Liver (tissue), 7 donors: ENCODE measurements at regions not wholly inside any gene's neighbourhood (a gene's known extent, or its start where the extent isn't known, plus 50 kb on each side); places are given as distances from the start of the nearest gene placed in this dataset.

Experiments
- DNase-seq: peaks from one replicate; pipeline ENCODE4 v3.0.0-alpha.2; 2017; ENCODE audit warnings: low spot score
- H3K27ac ChIP-seq, 2 donors: one replicate each; pipeline ENCODE4 v1.7.0; 2013; ENCODE audit warnings: inconsistent platforms in 2 of 2, low read length in 2 of 2, control low read depth in 1 of 2, low read depth in 1 of 2, mild to moderate bottlenecking in 1 of 2
- H3K27me3 ChIP-seq, 4 donors: one replicate each; pipeline versions ENCODE4 v1.6.1 to v1.7.0; 2013; ENCODE audit warnings: low read length in 3 of 4, inconsistent platforms in 1 of 4, mild to moderate bottlenecking in 1 of 4, moderate library complexity in 1 of 4; ENCODE audit not compliant: control insufficient read depth in 4 of 4, insufficient read depth in 4 of 4
- H3K36me3 ChIP-seq, 4 donors: one replicate each; pipeline versions ENCODE4 v1.6.1 to v1.7.0; 2013; ENCODE audit warnings: low read length in 3 of 4, mild to moderate bottlenecking in 3 of 4, low read depth in 1 of 4, moderate library complexity in 1 of 4; ENCODE audit not compliant: control insufficient read depth in 4 of 4, insufficient read depth in 3 of 4
- H3K4me1 ChIP-seq, 4 donors: one replicate each; pipeline versions ENCODE4 v1.6.1 to v1.7.0; 2013; ENCODE audit warnings: low read length in 3 of 4, mild to moderate bottlenecking in 3 of 4, moderate library complexity in 1 of 4; ENCODE audit not compliant: control insufficient read depth in 4 of 4, insufficient read depth in 4 of 4
- H3K4me3 ChIP-seq, 3 donors: one replicate each; pipeline versions ENCODE4 v1.6.1 to v1.7.0; 2013; ENCODE audit warnings: low read length in 3 of 3, control low read depth in 1 of 3, low read depth in 1 of 3, mild to moderate bottlenecking in 1 of 3
- H3K9ac ChIP-seq, 2 donors: one replicate each; pipeline ENCODE4 v1.7.0; 2013; ENCODE audit warnings: low read length in 2 of 2, mild to moderate bottlenecking in 2 of 2, moderate library complexity in 2 of 2, control low read depth in 1 of 2, low read depth in 1 of 2
- H3K9me3 ChIP-seq, 4 donors: one replicate each; pipeline versions ENCODE4 v1.6.1 to v1.7.0; 2013; ENCODE audit warnings: low read length in 3 of 4; ENCODE audit not compliant: control insufficient read depth in 4 of 4
- EGR1 ChIP-seq, 2 donors: IDR thresholded peaks; 2 replicates each; pipeline ENCODE4 v1.6.1; 2016 to 2018; ENCODE audit warnings: antibody characterized with exemption in 2 of 2, low read depth in 2 of 2
- FOXA1 ChIP-seq: IDR thresholded peaks from 2 replicates; pipeline ENCODE4 v1.6.1; 2016; ENCODE audit warnings: antibody characterized with exemption
- FOXA2 ChIP-seq: IDR thresholded peaks from 2 replicates; pipeline ENCODE4 v1.6.1; 2016; ENCODE audit warnings: antibody characterized with exemption
- GABPA ChIP-seq, 2 donors: IDR thresholded peaks in 1 of 2; conservative IDR thresholded peaks in 1 of 2; 2 replicates each; pipeline ENCODE4 v1.6.1; 2016; ENCODE audit warnings: antibody characterized with exemption in 2 of 2, mild to moderate bottlenecking in 1 of 2, moderate library complexity in 1 of 2
- HNF4A ChIP-seq, 2 donors: conservative IDR thresholded peaks; 2 replicates each; pipeline ENCODE4 v1.6.1; 2016; ENCODE audit warnings: antibody characterized with exemption in 2 of 2, mild to moderate bottlenecking in 2 of 2
- HNF4G ChIP-seq: IDR thresholded peaks from 2 replicates; pipeline ENCODE4 v1.6.1; 2016; ENCODE audit warnings: antibody characterized with exemption
- JUND ChIP-seq, 2 donors: IDR thresholded peaks; 2 replicates each; pipeline ENCODE4 v1.6.1; 2016; ENCODE audit warnings: antibody characterized with exemption in 2 of 2
- NR2F2 ChIP-seq: IDR thresholded peaks from 2 replicates; pipeline ENCODE4 v1.6.1; 2016; ENCODE audit warnings: antibody characterized with exemption
- RAD21 ChIP-seq, 2 donors: IDR thresholded peaks; 2 replicates each; pipeline ENCODE4 v1.6.1; 2016; ENCODE audit warnings: antibody characterized with exemption in 2 of 2, mild to moderate bottlenecking in 2 of 2
- RXRA ChIP-seq, 2 donors: IDR thresholded peaks; 2 replicates each; pipeline ENCODE4 v1.6.1; 2017 to 2018; ENCODE audit warnings: antibody characterized with exemption in 2 of 2, mild to moderate bottlenecking in 1 of 2
- SP1 ChIP-seq: IDR thresholded peaks from 2 replicates; pipeline ENCODE4 v1.6.1; 2018; ENCODE audit warnings: antibody characterized with exemption, mild to moderate bottlenecking
- TAF1 ChIP-seq: conservative IDR thresholded peaks from 2 replicates; pipeline ENCODE4 v1.6.1; 2016; ENCODE audit warnings: antibody characterized with exemption, mild to moderate bottlenecking
- YY1 ChIP-seq: IDR thresholded peaks from 2 replicates; pipeline ENCODE4 v1.6.1; 2016; ENCODE audit warnings: antibody characterized with exemption, mild to moderate bottlenecking
- WGBS: extraction: QIAGEN DNeasy Blood & Tissue Kit; methylation state at CpG from one replicate; pipeline ENCODE4 v1.1.7; 2013; 5-methylcytosine and 5-hydroxymethylcytosine counted together
- TF ChIP-seq, protein P1 (sequence below): IDR thresholded peaks from 2 replicates; pipeline ENCODE4 v1.6.1; 2016; ENCODE audit warnings: antibody characterized with exemption, mild to moderate bottlenecking
- TF ChIP-seq, protein P2 (sequence below): IDR thresholded peaks from 2 replicates; pipeline ENCODE4 v1.6.1; 2016; ENCODE audit warnings: antibody characterized with exemption
- TF ChIP-seq, protein P3 (sequence below): IDR thresholded peaks from 2 replicates; pipeline ENCODE4 v1.6.1; 2016; ENCODE audit warnings: antibody characterized with exemption
- TF ChIP-seq, protein P4 (sequence below): IDR thresholded peaks from 2 replicates; pipeline ENCODE4 v1.6.1; 2016; ENCODE audit warnings: antibody characterized with exemption
- donor health status: healthy.
- donor health status: healthy.
- donor health status: healthy.
- donor health status: healthy.

DNA sequence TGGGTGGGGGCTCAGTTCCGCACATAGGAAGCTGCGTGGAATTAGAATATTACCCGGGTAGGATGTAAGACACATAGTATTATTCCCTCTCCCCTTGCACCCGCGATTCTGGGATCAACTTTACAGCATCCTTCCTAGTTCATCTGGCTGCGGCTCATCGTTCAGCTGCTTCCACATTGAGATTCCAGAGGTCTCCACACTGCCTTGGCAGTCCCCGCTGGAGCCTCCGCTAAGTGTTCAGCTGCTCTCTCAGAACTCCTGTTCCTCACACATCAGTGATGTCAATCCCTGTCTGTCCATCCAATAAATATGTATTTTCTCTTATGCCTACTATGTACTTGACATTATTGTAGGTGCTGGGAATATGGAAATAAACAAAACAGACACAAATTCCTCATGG is 135.6 kb upstream of the SYT6 start:
- Histone ChIP-seq H3K27me3 (no peaks in the 10 kb centered on the region), H3K4me1 (no peaks in the 10 kb centered on the region), H3K27ac (no peak overlapping the region), H3K4me3 (no peak overlapping the region), H3K9ac (no peak overlapping the region), H3K9me3 (no peaks in the 10 kb centered on the region), H3K36me3 (no peaks in the 10 kb centered on the region)
- no peak for DNase-seq
- WGBS = 82% methylated on average over 9 of the region's 9 CpGs
- no peak for TF ChIP-seq NR2F2
- TF ChIP-seq, protein P1, sequence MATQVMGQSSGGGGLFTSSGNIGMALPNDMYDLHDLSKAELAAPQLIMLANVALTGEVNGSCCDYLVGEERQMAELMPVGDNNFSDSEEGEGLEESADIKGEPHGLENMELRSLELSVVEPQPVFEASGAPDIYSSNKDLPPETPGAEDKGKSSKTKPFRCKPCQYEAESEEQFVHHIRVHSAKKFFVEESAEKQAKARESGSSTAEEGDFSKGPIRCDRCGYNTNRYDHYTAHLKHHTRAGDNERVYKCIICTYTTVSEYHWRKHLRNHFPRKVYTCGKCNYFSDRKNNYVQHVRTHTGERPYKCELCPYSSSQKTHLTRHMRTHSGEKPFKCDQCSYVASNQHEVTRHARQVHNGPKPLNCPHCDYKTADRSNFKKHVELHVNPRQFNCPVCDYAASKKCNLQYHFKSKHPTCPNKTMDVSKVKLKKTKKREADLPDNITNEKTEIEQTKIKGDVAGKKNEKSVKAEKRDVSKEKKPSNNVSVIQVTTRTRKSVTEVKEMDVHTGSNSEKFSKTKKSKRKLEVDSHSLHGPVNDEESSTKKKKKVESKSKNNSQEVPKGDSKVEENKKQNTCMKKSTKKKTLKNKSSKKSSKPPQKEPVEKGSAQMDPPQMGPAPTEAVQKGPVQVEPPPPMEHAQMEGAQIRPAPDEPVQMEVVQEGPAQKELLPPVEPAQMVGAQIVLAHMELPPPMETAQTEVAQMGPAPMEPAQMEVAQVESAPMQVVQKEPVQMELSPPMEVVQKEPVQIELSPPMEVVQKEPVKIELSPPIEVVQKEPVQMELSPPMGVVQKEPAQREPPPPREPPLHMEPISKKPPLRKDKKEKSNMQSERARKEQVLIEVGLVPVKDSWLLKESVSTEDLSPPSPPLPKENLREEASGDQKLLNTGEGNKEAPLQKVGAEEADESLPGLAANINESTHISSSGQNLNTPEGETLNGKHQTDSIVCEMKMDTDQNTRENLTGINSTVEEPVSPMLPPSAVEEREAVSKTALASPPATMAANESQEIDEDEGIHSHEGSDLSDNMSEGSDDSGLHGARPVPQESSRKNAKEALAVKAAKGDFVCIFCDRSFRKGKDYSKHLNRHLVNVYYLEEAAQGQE = no peak
- no peak for TF ChIP-seq HNF4G
- TF ChIP-seq, protein P2, sequence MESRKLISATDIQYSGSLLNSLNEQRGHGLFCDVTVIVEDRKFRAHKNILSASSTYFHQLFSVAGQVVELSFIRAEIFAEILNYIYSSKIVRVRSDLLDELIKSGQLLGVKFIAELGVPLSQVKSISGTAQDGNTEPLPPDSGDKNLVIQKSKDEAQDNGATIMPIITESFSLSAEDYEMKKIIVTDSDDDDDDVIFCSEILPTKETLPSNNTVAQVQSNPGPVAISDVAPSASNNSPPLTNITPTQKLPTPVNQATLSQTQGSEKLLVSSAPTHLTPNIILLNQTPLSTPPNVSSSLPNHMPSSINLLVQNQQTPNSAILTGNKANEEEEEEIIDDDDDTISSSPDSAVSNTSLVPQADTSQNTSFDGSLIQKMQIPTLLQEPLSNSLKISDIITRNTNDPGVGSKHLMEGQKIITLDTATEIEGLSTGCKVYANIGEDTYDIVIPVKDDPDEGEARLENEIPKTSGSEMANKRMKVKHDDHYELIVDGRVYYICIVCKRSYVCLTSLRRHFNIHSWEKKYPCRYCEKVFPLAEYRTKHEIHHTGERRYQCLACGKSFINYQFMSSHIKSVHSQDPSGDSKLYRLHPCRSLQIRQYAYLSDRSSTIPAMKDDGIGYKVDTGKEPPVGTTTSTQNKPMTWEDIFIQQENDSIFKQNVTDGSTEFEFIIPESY = no peak
- TF ChIP-seq FOXA2 = no peak
- TF ChIP-seq HNF4A (conservative IDR thresholded peaks at IDR 0.05) = no peak
- no peak for TF ChIP-seq RXRA (IDR thresholded peaks at IDR 0.05)
- no peak for TF ChIP-seq RAD21 (IDR thresholded peaks at IDR 0.05)

DNA sequence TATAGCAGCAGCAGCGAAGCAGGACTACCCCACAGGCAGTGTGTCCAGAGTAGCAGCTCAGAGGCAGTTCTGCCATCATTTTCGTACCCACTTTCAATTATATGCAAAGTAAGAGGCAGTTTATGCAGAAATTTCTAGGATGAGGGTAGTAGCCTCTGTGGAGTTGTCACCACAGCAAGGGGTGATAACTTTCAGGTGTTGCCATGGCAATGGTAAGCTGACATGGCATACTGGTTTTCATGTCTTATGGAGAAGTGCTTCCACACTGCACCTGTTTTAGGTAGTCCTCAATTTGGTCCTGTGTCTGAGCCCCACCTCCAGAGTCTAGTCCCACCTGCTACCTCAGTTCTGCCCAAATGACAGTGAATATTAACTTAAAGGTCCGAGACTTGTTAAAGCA is 133.3 kb upstream of the SYT6 start:
- no peak overlapping the region for H3K27ac ChIP-seq
- TF ChIP-seq NR2F2 = no peak
- no peak for TF ChIP-seq TAF1
- no peak for TF ChIP-seq EGR1 (IDR thresholded peaks at IDR 0.05; ENCODE audit: low read depth in 2 of 2)
- TF ChIP-seq, protein P3, sequence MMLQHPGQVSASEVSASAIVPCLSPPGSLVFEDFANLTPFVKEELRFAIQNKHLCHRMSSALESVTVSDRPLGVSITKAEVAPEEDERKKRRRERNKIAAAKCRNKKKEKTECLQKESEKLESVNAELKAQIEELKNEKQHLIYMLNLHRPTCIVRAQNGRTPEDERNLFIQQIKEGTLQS = no peak
- TF ChIP-seq YY1 = no peak
- TF ChIP-seq SP1 = no peak
- TF ChIP-seq FOXA1 = no peak
- TF ChIP-seq HNF4A (conservative IDR thresholded peaks at IDR 0.05) = no peak
- TF ChIP-seq RAD21 (IDR thresholded peaks at IDR 0.05) = no peak
- DNase-seq = no peak
- H3K27me3 ChIP-seq = no peaks in the 10 kb centered on the region
- no peaks in the 10 kb centered on the region for H3K4me1 ChIP-seq
- H3K36me3 ChIP-seq = no peaks in the 10 kb centered on the region
- no peak overlapping the region for H3K4me3 ChIP-seq
- no peak overlapping the region for H3K9ac ChIP-seq
- 87% methylated on average over 3 of the region's 3 CpGs for WGBS
- no peaks in the 10 kb centered on the region for H3K9me3 ChIP-seq

DNA sequence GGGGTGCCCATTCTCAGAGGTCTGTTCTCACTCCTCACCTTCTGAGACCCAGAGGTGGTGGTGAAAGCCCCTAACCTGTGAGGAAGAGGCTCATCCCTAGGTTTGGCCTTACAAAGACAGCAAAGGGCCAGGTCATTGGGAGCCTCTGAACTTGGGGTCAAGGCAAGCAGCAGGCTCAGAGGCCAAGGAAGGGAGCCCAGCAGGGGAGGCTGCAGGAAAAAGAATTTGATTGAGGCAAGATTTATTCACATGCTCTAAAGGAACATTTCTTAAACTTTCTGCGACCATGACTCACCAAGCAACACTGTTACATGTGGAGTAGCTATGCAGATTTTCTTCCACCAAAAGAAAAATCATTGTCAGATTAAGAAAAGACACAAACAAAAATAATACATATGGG is 132.5 kb upstream of the SYT6 start:
- H3K4me3 ChIP-seq = no peak overlapping the region
- no peak for DNase-seq
- H3K9ac ChIP-seq = no peak overlapping the region
- no peak overlapping the region for H3K27ac ChIP-seq
- no peaks in the 10 kb centered on the region for H3K4me1 ChIP-seq
- 77% methylated on average over 1 of the region's 1 CpG for WGBS
- no peaks in the 10 kb centered on the region for H3K9me3 ChIP-seq
- H3K36me3 ChIP-seq = no peaks in the 10 kb centered on the region
- H3K27me3 ChIP-seq = no peaks in the 10 kb centered on the region
- TF ChIP-seq, protein P3 = no peak
- TF ChIP-seq GABPA (IDR thresholded peaks at IDR 0.05 in 1 of 2, conservative IDR thresholded peaks at IDR 0.05 in 1 of 2) (no peak), FOXA2 (no peak), RXRA (IDR thresholded peaks at IDR 0.05) (no peak), NR2F2 (no peak), EGR1 (IDR thresholded peaks at IDR 0.05; ENCODE audit: low read depth in 2 of 2) (no peak), RAD21 (IDR thresholded peaks at IDR 0.05) (no peak), YY1 (no peak), HNF4A (conservative IDR thresholded peaks at IDR 0.05) (no peak), FOXA1 (no peak), HNF4G (no peak), JUND (IDR thresholded peaks at IDR 0.05) (no peak)
- TF ChIP-seq, protein P1 = no peak
- TF ChIP-seq, protein P4, sequence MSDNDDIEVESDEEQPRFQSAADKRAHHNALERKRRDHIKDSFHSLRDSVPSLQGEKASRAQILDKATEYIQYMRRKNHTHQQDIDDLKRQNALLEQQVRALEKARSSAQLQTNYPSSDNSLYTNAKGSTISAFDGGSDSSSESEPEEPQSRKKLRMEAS = no peak
